HG03432 (cell line): ENCODE measurements at regions not wholly inside any gene's neighbourhood (a gene's known extent, or its start where the extent isn't known, plus 50 kb on each side); places are given as distances from the start of the nearest gene placed in this dataset.
"Not testable (repeated sequence)": the region's sequence is repeated elsewhere in the genome, so short reads cannot be mapped to it uniquely, and the experiment has no call there.

ENCODE experiments used
- ATAC-seq: cut with Tn5 transposase; IDR thresholded peaks from one replicate; pipeline ENCODE4 v1.9.1; 2021; ENCODE audit warnings: mild to moderate bottlenecking, moderate library complexity; ENCODE audit not compliant: unreplicated experiment

DNA sequence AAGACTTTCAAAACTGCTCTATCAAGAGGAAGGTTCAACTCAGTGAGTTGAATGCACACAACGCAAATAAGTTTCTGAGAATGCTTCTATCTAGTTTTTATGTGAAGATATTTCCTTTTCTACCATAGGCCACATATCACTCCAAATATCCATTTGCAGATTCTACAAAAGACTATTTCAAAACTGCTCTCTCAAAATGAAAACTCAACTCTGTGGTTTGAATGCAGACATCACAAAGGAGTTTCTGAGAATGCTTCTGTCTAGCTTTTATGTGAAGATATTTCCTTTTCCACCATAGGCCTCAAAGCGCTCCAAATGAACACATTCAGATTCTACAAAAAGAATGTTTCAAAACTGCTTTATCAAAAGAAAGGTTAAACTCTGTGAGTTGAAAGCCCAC is 1093.1 kb upstream of the DEFB115 start:
- not testable (repeated sequence) for ATAC-seq

GRCh38 chr20:30167540-30167939 is 1089.9 kb upstream of the DEFB115 start:
- no peak for ATAC-seq

DNA sequence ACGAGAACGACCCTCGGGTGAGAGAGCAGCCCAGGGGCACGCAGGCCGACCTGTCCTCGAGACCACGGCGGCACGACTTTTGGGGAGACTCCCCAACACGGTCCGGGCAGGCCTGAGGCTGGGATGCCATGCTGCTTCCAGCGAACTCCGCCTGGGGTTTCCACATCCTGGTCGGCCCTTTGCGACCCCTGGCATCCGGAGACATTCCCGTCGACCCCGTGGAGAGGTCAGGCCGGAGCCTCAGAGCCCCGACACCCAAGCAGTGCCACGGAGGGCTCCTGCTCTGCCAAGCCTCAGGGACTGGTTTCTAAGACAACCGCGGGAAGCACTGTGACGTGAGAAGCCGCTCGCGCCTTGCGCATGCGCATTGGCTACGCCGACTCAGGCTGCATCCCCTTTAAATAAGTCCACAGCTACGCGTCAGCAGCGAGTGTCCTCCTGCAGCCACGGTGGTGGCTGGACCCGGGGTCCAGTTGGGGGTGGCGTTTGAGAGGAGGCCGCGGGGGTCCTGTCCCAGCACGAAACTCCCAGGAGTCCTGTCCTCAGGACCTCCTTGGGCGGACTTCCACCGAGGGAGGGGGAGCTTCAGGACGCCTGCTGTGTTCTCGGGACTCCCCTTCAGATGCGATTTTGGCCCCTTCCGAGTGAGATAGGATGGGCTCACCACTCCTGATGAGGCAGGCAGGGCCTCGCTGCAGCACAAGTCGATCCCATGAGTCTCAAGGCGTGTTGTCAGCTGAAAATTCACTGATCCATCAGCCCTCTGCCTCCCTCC is 1089.3 kb upstream of the DEFB115 start:
- no peak for ATAC-seq

GRCh38 chr20:30168800-30169138 is 1088.7 kb upstream of the DEFB115 start:
- ATAC-seq, result no peak

DNA sequence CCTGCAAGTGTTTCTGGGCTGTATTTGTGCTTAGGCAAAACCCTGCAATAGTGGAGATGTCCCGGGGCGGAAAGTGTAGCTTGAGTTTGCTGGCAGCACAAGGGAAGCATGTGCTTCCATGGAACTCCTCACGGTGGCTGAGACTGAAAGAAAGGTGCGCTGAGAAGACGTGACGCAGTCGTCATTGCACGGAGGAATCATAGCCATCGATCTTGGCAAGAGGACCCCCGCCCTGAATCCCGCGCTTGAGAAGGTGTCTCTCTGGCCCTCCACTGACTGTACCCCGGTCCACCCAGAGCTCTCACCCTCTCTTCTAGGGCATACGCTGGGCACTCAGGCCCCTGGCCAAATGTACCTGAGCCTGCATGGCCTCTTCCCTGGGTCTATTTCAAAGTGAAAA is 1081.8 kb upstream of the DEFB115 start:
- ATAC-seq, result no peak

GRCh38 chr20:30183124-30183523 is 1074.3 kb upstream of the DEFB115 start:
- not testable (repeated sequence) for ATAC-seq

GRCh38 chr20:30191785-30192184 is 1065.7 kb upstream of the DEFB115 start:
- ATAC-seq, result not testable (repeated sequence)

- not testable (repeated sequence) for ATAC-seq
Measured at GRCh38 chr20:30234477-30234876, 1023.0 kb upstream of the DEFB115 start.

DNA sequence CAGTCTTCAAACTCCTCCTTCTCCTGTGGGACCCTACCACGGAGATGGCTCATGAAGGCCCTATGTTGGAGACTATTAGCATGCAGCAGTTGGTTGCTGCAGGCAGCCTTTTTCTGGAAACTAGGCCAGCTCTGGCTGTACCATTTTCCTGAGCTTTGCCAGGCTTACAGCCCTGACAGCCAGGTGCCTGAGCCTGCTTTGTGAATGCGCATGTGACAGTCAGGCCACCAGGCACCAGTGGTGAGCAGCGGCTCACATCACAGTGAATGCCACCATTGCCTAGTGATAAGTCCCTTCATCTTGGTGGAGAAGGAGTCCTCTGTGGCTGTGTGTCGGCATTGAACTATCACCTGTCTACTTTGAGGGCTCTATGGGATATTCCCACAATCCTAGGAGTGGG is 982.4 kb upstream of the DEFB115 start:
- not testable (repeated sequence) for ATAC-seq

DNA sequence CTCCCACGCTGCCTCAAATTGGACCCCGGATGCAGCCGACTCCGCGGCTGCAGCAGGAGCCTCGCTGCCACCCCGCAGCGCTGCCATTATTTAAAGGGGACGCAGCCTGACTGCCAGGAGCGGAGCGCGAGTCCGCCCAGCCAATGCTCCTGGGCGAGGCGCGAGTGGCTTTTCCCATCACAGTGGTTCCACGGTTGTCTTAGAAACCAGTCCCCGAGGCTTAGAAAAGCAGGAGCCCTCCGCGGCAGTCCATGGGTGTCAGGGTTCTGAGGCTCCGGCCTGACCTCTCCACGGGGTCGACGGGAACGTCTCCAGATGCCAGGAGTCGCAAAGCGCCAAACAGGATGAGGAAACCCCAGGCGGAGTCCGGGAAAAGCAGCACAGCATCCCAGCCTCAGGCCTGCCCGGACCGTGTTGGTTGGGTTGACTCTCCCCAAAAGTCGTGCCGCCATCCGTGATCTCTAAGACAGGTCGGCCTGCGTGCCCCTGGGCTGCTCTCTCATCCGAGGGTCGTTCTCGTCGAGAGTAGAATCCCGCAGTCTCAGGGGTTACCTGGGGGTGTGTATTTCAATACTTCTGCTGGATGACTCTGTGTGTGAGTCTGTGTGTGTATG is 975.8 kb upstream of the DEFB115 start:
- no peak for ATAC-seq

- not testable (repeated sequence) for ATAC-seq
Measured at GRCh38 chr20:30283476-30284280, 973.8 kb upstream of the DEFB115 start.

DNA sequence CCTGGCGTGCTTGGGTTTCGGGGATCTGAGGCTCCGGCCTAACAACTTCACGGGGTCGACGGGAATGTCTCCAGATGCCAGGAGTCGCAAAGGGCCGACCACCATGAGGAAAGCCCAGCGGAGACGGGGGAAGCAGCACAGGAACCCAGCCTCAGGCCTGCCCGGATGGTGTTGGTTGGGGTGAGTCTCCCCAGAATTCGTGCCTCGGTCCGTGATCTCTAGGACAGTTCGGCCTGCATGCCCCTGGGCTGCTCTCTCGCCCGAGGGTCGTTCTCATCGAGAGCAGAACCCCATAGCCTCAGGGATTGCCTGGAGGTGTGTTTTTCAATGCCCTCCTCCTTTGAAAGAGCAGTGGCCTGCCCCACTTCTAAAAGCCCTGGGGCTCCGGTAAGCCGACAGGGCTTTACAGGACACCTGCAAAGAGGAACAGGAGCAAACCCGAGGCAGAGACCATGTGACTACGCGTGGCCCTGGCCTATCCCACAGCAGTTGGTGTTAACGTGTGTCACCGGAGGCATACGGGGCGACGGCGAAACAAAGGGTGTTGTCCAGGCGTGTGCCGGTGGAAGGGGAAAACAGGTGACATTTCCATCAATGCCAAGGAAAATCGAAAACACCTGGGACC is 973.1 kb upstream of the DEFB115 start:
- ATAC-seq, result no peak

GRCh38 chr20:30285677-30286076 is 971.8 kb upstream of the DEFB115 start:
- ATAC-seq, result no peak

DNA sequence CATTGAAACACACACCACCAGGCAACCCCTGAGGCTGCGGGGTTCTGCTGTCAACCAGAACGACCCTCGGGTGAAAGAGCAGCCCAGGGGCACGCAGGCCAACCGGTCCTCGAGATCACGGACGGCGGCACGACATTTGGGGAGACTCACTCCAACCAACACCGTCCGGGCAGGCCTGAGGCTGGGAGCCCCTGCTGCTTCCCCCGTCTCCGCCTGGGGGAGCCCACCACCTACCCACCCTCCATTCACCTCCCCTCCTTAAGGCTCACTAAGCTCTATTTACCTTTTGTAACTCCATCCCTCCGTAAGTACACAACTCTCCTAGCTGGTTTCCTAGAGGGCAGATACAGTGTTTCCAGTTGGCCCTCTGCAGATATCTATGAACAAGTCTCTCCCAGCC is 971.3 kb upstream of the DEFB115 start:
- ATAC-seq, result no peak

DNA sequence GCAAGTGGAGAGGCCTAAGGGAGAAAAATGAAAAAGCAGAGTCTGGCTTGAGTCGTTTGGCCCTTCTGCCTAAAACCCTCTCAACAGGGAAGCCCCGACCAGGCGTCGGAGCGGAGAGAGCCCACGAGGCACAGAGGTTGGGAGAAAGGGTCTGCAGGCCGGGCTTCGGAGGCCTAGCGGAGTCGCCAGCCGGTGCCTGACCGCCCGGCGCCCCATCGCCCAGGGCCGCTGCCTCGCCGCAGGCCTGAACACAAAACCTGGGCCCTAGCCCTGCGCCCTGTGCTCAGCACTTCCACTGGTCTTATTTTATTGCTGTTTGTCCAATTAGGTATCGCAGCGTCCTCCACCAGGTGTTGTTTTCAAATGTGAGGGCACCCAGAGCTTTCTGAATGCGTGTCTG is 970.0 kb upstream of the DEFB115 start:
- not testable (repeated sequence) for ATAC-seq

- no peak for ATAC-seq
Measured at GRCh38 chr20:30288346-30288745, 969.1 kb upstream of the DEFB115 start.

GRCh38 chr20:30289049-30289448 is 968.4 kb upstream of the DEFB115 start:
- not testable (repeated sequence) for ATAC-seq

- not testable (repeated sequence) for ATAC-seq
Measured at GRCh38 chr20:30289711-30290141, 967.7 kb upstream of the DEFB115 start.

- ATAC-seq, result not testable (repeated sequence)
Measured at GRCh38 chr20:30290361-30291063, 967.0 kb upstream of the DEFB115 start.

DNA sequence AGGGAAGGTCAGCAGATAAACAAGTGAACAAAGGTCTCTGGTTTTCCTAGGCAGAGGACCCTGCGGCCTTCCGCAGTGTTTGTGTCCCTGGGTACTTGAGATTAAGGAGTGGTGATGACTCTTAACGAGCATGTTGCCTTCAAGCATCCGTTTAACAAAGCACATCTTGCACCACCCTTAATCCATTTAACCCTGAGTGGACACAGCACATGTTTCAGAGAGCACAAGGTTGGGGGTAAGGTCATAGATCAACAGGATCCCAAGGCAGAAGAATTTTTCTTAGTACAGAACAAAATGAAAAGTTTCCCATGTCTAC is 966.4 kb upstream of the DEFB115 start:
- not testable (repeated sequence) for ATAC-seq

DNA sequence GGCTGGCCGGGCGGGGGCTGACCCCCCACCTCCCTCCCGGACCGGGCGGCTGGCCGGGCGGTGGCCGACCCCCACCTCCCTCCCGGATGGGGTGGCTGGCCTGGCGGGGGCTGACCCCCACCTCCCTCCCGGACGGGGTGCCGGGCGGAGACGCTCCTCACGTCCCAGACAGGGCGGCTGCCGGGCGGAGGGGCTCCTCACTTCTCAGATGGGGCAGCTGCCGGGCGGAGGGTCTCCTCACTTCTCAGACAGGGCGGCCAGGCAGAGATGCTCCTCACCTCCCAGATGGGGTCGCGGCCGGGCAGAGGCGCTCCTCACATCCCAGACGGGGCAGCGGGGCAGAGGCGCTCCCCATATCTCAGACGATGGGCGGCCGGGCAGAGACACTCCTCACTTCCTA is 965.8 kb upstream of the DEFB115 start:
- ATAC-seq, result not testable (repeated sequence)
